Stimulated activated naive CD8-positive, alpha-beta T cell treated with anti-CD3 and anti-CD28 coated beads, Interleukin-15, Interleukin-2, amounts not matched to agents 100 ng/mL and 50 ng/mL, for 24 hours (primary cell): ENCODE measurements at regions not wholly inside any gene's neighbourhood (a gene's known extent, or its start where the extent isn't known, plus 50 kb on each side); places are given as distances from the start of the nearest gene placed in this dataset.
A peak's percentile ranks its signal among the peaks of the same experiment; 100 is the strongest.

ENCODE experiments used
- H3K27ac Mint-ChIP-seq: one replicate; pipeline ENCODE4 v1.8.0; 2021; ENCODE audit warnings: mild to moderate bottlenecking, mixed read lengths
- H3K27me3 Mint-ChIP-seq: one replicate; pipeline ENCODE4 v1.8.0; 2021; ENCODE audit warnings: mixed read lengths
- H3K36me3 Mint-ChIP-seq: one replicate; pipeline ENCODE4 v1.8.0; 2021; ENCODE audit warnings: low read depth, mixed read lengths
- H3K4me1 Mint-ChIP-seq: one replicate; pipeline ENCODE4 v1.8.0; 2021; ENCODE audit warnings: low read depth, mixed read lengths
- H3K4me3 Mint-ChIP-seq: one replicate; pipeline ENCODE4 v1.8.0; 2021; ENCODE audit warnings: mild to moderate bottlenecking, mixed read lengths
- H3K9me3 Mint-ChIP-seq: one replicate; pipeline ENCODE4 v1.8.0; 2021; ENCODE audit warnings: mixed read lengths

GRCh38 chr9:91024841-91025240, 223.2 kb downstream of the SYK start:
- H3K4me3 Mint-ChIP-seq = no peak overlapping the region
- no peaks in the 10 kb centered on the region for H3K36me3 Mint-ChIP-seq
- H3K9me3 Mint-ChIP-seq = no peaks in the 10 kb centered on the region
- H3K4me1 Mint-ChIP-seq = no peaks in the 10 kb centered on the region
- H3K27me3 Mint-ChIP-seq = peaks cover 22% of the 10 kb centered on the region
- no peak overlapping the region for H3K27ac Mint-ChIP-seq

GRCh38 chr9:91025856-91026255, 224.2 kb downstream of the SYK start:
- Mint-ChIP-seq H3K27me3 (peaks cover 15% of the 10 kb centered on the region), H3K27ac (no peak overlapping the region), H3K36me3 (no peaks in the 10 kb centered on the region), H3K9me3 (no peaks in the 10 kb centered on the region), H3K4me3 (no peak overlapping the region), H3K4me1 (no peaks in the 10 kb centered on the region)

- H3K27ac Mint-ChIP-seq = no peak overlapping the region
- no peak overlapping the region for H3K4me3 Mint-ChIP-seq
- no peaks in the 10 kb centered on the region for H3K4me1 Mint-ChIP-seq
- no peaks in the 10 kb centered on the region for H3K9me3 Mint-ChIP-seq
- peaks cover 11% of the 10 kb centered on the region for H3K27me3 Mint-ChIP-seq
- no peaks in the 10 kb centered on the region for H3K36me3 Mint-ChIP-seq
Measured at GRCh38 chr9:91026266-91026665, 224.6 kb downstream of the SYK start.

GRCh38 chr9:91027005-91027404, 225.4 kb downstream of the SYK start:
- no peak overlapping the region for H3K4me3 Mint-ChIP-seq
- no peaks in the 10 kb centered on the region for H3K36me3 Mint-ChIP-seq
- peaks cover 10% of the 10 kb centered on the region for H3K27me3 Mint-ChIP-seq
- H3K4me1 Mint-ChIP-seq = no peaks in the 10 kb centered on the region
- no peak overlapping the region for H3K27ac Mint-ChIP-seq
- no peaks in the 10 kb centered on the region for H3K9me3 Mint-ChIP-seq

- Mint-ChIP-seq H3K4me3 (no peak overlapping the region), H3K27me3 (peaks cover 3% of the 10 kb centered on the region), H3K36me3 (no peaks in the 10 kb centered on the region), H3K27ac (no peak overlapping the region), H3K4me1 (no peaks in the 10 kb centered on the region), H3K9me3 (no peaks in the 10 kb centered on the region)
Measured at GRCh38 chr9:91028166-91028827, 226.7 kb downstream of the SYK start.

- no peak overlapping the region for H3K4me3 Mint-ChIP-seq
- H3K27me3 Mint-ChIP-seq = peaks cover 3% of the 10 kb centered on the region
- no peak overlapping the region for H3K27ac Mint-ChIP-seq
- no peaks in the 10 kb centered on the region for H3K36me3 Mint-ChIP-seq
- H3K4me1 Mint-ChIP-seq = peaks cover 5% of the 10 kb centered on the region
- no peaks in the 10 kb centered on the region for H3K9me3 Mint-ChIP-seq
Measured at GRCh38 chr9:91029650-91030361, 228.2 kb downstream of the SYK start.

- Mint-ChIP-seq H3K27ac (no peak overlapping the region), H3K4me1 (peaks cover 26% of the 10 kb centered on the region), H3K4me3 (no peak overlapping the region), H3K27me3 (peaks cover 7% of the 10 kb centered on the region), H3K9me3 (no peaks in the 10 kb centered on the region), H3K36me3 (no peaks in the 10 kb centered on the region)
Measured at GRCh38 chr9:91032121-91032531, 230.5 kb downstream of the SYK start.

- Mint-ChIP-seq H3K4me3 (no peak overlapping the region), H3K36me3 (no peaks in the 10 kb centered on the region), H3K4me1 (peaks cover 38% of the 10 kb centered on the region), H3K9me3 (no peaks in the 10 kb centered on the region), H3K27ac (no peak overlapping the region), H3K27me3 (peaks cover 7% of the 10 kb centered on the region)
Measured at GRCh38 chr9:91033270-91033669, 231.7 kb downstream of the SYK start.

GRCh38 chr9:91033797-91034196, 232.2 kb downstream of the SYK start:
- Mint-ChIP-seq H3K27ac (no peak overlapping the region), H3K36me3 (no peaks in the 10 kb centered on the region), H3K4me3 (no peak overlapping the region), H3K4me1 (peaks cover 43% of the 10 kb centered on the region), H3K9me3 (no peaks in the 10 kb centered on the region), H3K27me3 (peaks cover 7% of the 10 kb centered on the region)

GRCh38 chr9:91034521-91034920, 232.9 kb downstream of the SYK start:
- no peaks in the 10 kb centered on the region for H3K36me3 Mint-ChIP-seq
- H3K4me3 Mint-ChIP-seq = no peak overlapping the region
- H3K4me1 Mint-ChIP-seq = peaks cover 44% of the 10 kb centered on the region
- no peaks in the 10 kb centered on the region for H3K9me3 Mint-ChIP-seq
- peaks cover 7% of the 10 kb centered on the region for H3K27me3 Mint-ChIP-seq
- H3K27ac Mint-ChIP-seq = no peak overlapping the region

GRCh38 chr9:91034976-91035824, 233.6 kb downstream of the SYK start:
- Mint-ChIP-seq H3K27me3 (peaks cover 7% of the 10 kb centered on the region), H3K36me3 (no peaks in the 10 kb centered on the region), H3K4me1 (peaks cover 50% of the 10 kb centered on the region), H3K9me3 (no peaks in the 10 kb centered on the region), H3K4me3 (no peak overlapping the region), H3K27ac (peak overlapping the region; percentile 74)

- Mint-ChIP-seq H3K4me3 (no peak overlapping the region), H3K9me3 (no peaks in the 10 kb centered on the region), H3K27me3 (peaks cover 7% of the 10 kb centered on the region), H3K36me3 (no peaks in the 10 kb centered on the region), H3K27ac (peak overlapping the region; percentile 74), H3K4me1 (peaks cover 57% of the 10 kb centered on the region)
Measured at GRCh38 chr9:91035825-91036208, 234.2 kb downstream of the SYK start.

- peaks cover 59% of the 10 kb centered on the region for H3K4me1 Mint-ChIP-seq
- no peaks in the 10 kb centered on the region for H3K9me3 Mint-ChIP-seq
- H3K27ac Mint-ChIP-seq = peak overlapping the region; percentile 96
- peak overlapping the region; percentile 13 for H3K4me3 Mint-ChIP-seq
- H3K36me3 Mint-ChIP-seq = no peaks in the 10 kb centered on the region
- H3K27me3 Mint-ChIP-seq = peaks cover 7% of the 10 kb centered on the region
Measured at GRCh38 chr9:91036356-91036755, 234.7 kb downstream of the SYK start.

- H3K27me3 Mint-ChIP-seq = peaks cover 5% of the 10 kb centered on the region
- H3K4me3 Mint-ChIP-seq = peak overlapping the region; percentile 65
- H3K4me1 Mint-ChIP-seq = peaks cover 59% of the 10 kb centered on the region
- no peaks in the 10 kb centered on the region for H3K9me3 Mint-ChIP-seq
- peak overlapping the region; percentile 96 for H3K27ac Mint-ChIP-seq
- H3K36me3 Mint-ChIP-seq = no peaks in the 10 kb centered on the region
Measured at GRCh38 chr9:91036826-91037510, 235.3 kb downstream of the SYK start.
